ENCODE measurements at regions not wholly inside any gene's neighbourhood (a gene's known extent, or its start where the extent isn't known, plus 50 kb on each side); places are given as distances from the start of the nearest gene placed in this dataset.

- no peaks in the 10 kb centered on the region for H3K9me3 ChIP-seq (ENCODE audit: control insufficient read depth in 2 of 2, insufficient read depth in 1 of 2, low read length in 1 of 2)
- no peaks in the 10 kb centered on the region for H3K4me1 ChIP-seq (ENCODE audit: control insufficient read depth in 2 of 2, insufficient read depth in 2 of 2, low read length in 2 of 2)
- DNase-seq (ENCODE audit: low read depth in 6 of 9, low spot score in 9 of 9) = no peak
- 96% methylated on average over 1 of the region's 1 CpG for WGBS
- H3K27ac ChIP-seq (ENCODE audit: low read depth in 1 of 2, low read length in 1 of 2) = no peak overlapping the region
- H3K27me3 ChIP-seq (ENCODE audit: control insufficient read depth in 2 of 2, insufficient read depth in 1 of 2, low read length in 1 of 2) = no peaks in the 10 kb centered on the region
- H3K36me3 ChIP-seq (ENCODE audit: control insufficient read depth in 2 of 2, insufficient read depth in 2 of 2, low read length in 1 of 2) = no peaks in the 10 kb centered on the region
- H3K4me3 ChIP-seq (ENCODE audit: low read length in 2 of 2) = no peak overlapping the region
Observed at GRCh38 chrX:99033226-99033901, 1376.7 kb downstream of the PCDH19 start.

- Histone ChIP-seq H3K9me3 (ENCODE audit: control insufficient read depth in 2 of 2, insufficient read depth in 1 of 2, low read length in 1 of 2) (no peaks in the 10 kb centered on the region), H3K36me3 (ENCODE audit: control insufficient read depth in 2 of 2, insufficient read depth in 2 of 2, low read length in 1 of 2) (no peaks in the 10 kb centered on the region), H3K27ac (ENCODE audit: low read depth in 1 of 2, low read length in 1 of 2) (no peak overlapping the region), H3K4me3 (ENCODE audit: low read length in 2 of 2) (no peak overlapping the region), H3K4me1 (ENCODE audit: control insufficient read depth in 2 of 2, insufficient read depth in 2 of 2, low read length in 2 of 2) (no peaks in the 10 kb centered on the region), H3K27me3 (ENCODE audit: control insufficient read depth in 2 of 2, insufficient read depth in 1 of 2, low read length in 1 of 2) (no peaks in the 10 kb centered on the region)
- DNase-seq (ENCODE audit: low read depth in 6 of 9, low spot score in 9 of 9) = no peak
Observed at GRCh38 chrX:99010957-99011356, 1399.1 kb downstream of the PCDH19 start.

- WGBS = 39% methylated on average over 1 of the region's 1 CpG
- no peaks in the 10 kb centered on the region for H3K4me1 ChIP-seq (ENCODE audit: control insufficient read depth in 2 of 2, insufficient read depth in 2 of 2, low read length in 2 of 2)
Observed at GRCh38 chrX:99001286-99001685, 1408.8 kb downstream of the PCDH19 start.

GRCh38 chrX:98962996-98963395 is 1447.1 kb downstream of the PCDH19 start:
- Histone ChIP-seq H3K4me1 (ENCODE audit: control insufficient read depth in 2 of 2, insufficient read depth in 2 of 2, low read length in 2 of 2) (no peaks in the 10 kb centered on the region), H3K4me3 (ENCODE audit: low read length in 2 of 2) (no peak overlapping the region), H3K27me3 (ENCODE audit: control insufficient read depth in 2 of 2, insufficient read depth in 1 of 2, low read length in 1 of 2) (no peaks in the 10 kb centered on the region), H3K9me3 (ENCODE audit: control insufficient read depth in 2 of 2, insufficient read depth in 1 of 2, low read length in 1 of 2) (no peaks in the 10 kb centered on the region), H3K27ac (ENCODE audit: low read depth in 1 of 2, low read length in 1 of 2) (no peak overlapping the region), H3K36me3 (ENCODE audit: control insufficient read depth in 2 of 2, insufficient read depth in 2 of 2, low read length in 1 of 2) (no peaks in the 10 kb centered on the region)
- DNase-seq (ENCODE audit: low read depth in 6 of 9, low spot score in 9 of 9) = no peak
- 94% methylated on average over 2 of the region's 2 CpGs for WGBS

More at GRCh38 chrX:99001286-99001685, 1408.8 kb downstream of the PCDH19 start:
- no peaks in the 10 kb centered on the region for H3K36me3 ChIP-seq (ENCODE audit: control insufficient read depth in 2 of 2, insufficient read depth in 2 of 2, low read length in 1 of 2)
- H3K4me3 ChIP-seq (ENCODE audit: low read length in 2 of 2) = no peak overlapping the region
- H3K27ac ChIP-seq (ENCODE audit: low read depth in 1 of 2, low read length in 1 of 2) = no peak overlapping the region
- no peak for DNase-seq (ENCODE audit: low read depth in 6 of 9, low spot score in 9 of 9)
- no peaks in the 10 kb centered on the region for H3K27me3 ChIP-seq (ENCODE audit: control insufficient read depth in 2 of 2, insufficient read depth in 1 of 2, low read length in 1 of 2)
- peaks cover 0 to 8% of the 10 kb centered on the region in 2 donors for H3K9me3 ChIP-seq (ENCODE audit: control insufficient read depth in 2 of 2, insufficient read depth in 1 of 2, low read length in 1 of 2)

GRCh38 chrX:98956014-98956413 is 1454.1 kb downstream of the PCDH19 start:
- Histone ChIP-seq H3K4me3 (ENCODE audit: low read length in 2 of 2) (no peak overlapping the region), H3K9me3 (ENCODE audit: control insufficient read depth in 2 of 2, insufficient read depth in 1 of 2, low read length in 1 of 2) (peaks cover 0 to 6% of the 10 kb centered on the region in 2 donors), H3K27ac (ENCODE audit: low read depth in 1 of 2, low read length in 1 of 2) (no peak overlapping the region), H3K36me3 (ENCODE audit: control insufficient read depth in 2 of 2, insufficient read depth in 2 of 2, low read length in 1 of 2) (no peaks in the 10 kb centered on the region), H3K27me3 (ENCODE audit: control insufficient read depth in 2 of 2, insufficient read depth in 1 of 2, low read length in 1 of 2) (no peaks in the 10 kb centered on the region), H3K4me1 (ENCODE audit: control insufficient read depth in 2 of 2, insufficient read depth in 2 of 2, low read length in 2 of 2) (no peaks in the 10 kb centered on the region)
- no peak for DNase-seq (ENCODE audit: low read depth in 6 of 9, low spot score in 9 of 9)
- whole genome bisulfite sequencing = 63% methylated on average over 2 of the region's 2 CpGs

GRCh38 chrX:98939456-98939855 is 1470.6 kb downstream of the PCDH19 start:
- no peak for DNase-seq (ENCODE audit: low read depth in 6 of 9, low spot score in 9 of 9)
- WGBS = 63% methylated on average over 3 of the region's 3 CpGs
- no peak overlapping the region for H3K27ac ChIP-seq (ENCODE audit: low read depth in 1 of 2, low read length in 1 of 2)

GRCh38 chrX:98931216-98931615 is 1478.9 kb downstream of the PCDH19 start:
- Histone ChIP-seq H3K36me3 (ENCODE audit: control insufficient read depth in 2 of 2, insufficient read depth in 2 of 2, low read length in 1 of 2) (no peaks in the 10 kb centered on the region), H3K9me3 (ENCODE audit: control insufficient read depth in 2 of 2, insufficient read depth in 1 of 2, low read length in 1 of 2) (no peaks in the 10 kb centered on the region), H3K27me3 (ENCODE audit: control insufficient read depth in 2 of 2, insufficient read depth in 1 of 2, low read length in 1 of 2) (no peaks in the 10 kb centered on the region), H3K27ac (ENCODE audit: low read depth in 1 of 2, low read length in 1 of 2) (no peak overlapping the region), H3K4me3 (ENCODE audit: low read length in 2 of 2) (no peak overlapping the region), H3K4me1 (ENCODE audit: control insufficient read depth in 2 of 2, insufficient read depth in 2 of 2, low read length in 2 of 2) (no peaks in the 10 kb centered on the region)
- no peak for DNase-seq (ENCODE audit: low read depth in 6 of 9, low spot score in 9 of 9)
- WGBS = 58% methylated on average over 1 of the region's 1 CpG

More at GRCh38 chrX:98939456-98939855, 1470.6 kb downstream of the PCDH19 start:
- Histone ChIP-seq H3K36me3 (ENCODE audit: control insufficient read depth in 2 of 2, insufficient read depth in 2 of 2, low read length in 1 of 2) (no peaks in the 10 kb centered on the region), H3K4me3 (ENCODE audit: low read length in 2 of 2) (no peak overlapping the region), H3K27me3 (ENCODE audit: control insufficient read depth in 2 of 2, insufficient read depth in 1 of 2, low read length in 1 of 2) (no peaks in the 10 kb centered on the region), H3K4me1 (ENCODE audit: control insufficient read depth in 2 of 2, insufficient read depth in 2 of 2, low read length in 2 of 2) (no peaks in the 10 kb centered on the region), H3K9me3 (ENCODE audit: control insufficient read depth in 2 of 2, insufficient read depth in 1 of 2, low read length in 1 of 2) (no peaks in the 10 kb centered on the region)

GRCh38 chrX:98924511-98924910 is 1485.6 kb downstream of the PCDH19 start:
- DNase-seq (ENCODE audit: low read depth in 6 of 9, low spot score in 9 of 9) = no peak
- Histone ChIP-seq H3K27ac (ENCODE audit: low read depth in 1 of 2, low read length in 1 of 2) (no peak overlapping the region), H3K4me3 (ENCODE audit: low read length in 2 of 2) (no peak overlapping the region), H3K36me3 (ENCODE audit: control insufficient read depth in 2 of 2, insufficient read depth in 2 of 2, low read length in 1 of 2) (no peaks in the 10 kb centered on the region), H3K4me1 (ENCODE audit: control insufficient read depth in 2 of 2, insufficient read depth in 2 of 2, low read length in 2 of 2) (no peaks in the 10 kb centered on the region), H3K9me3 (ENCODE audit: control insufficient read depth in 2 of 2, insufficient read depth in 1 of 2, low read length in 1 of 2) (no peaks in the 10 kb centered on the region), H3K27me3 (ENCODE audit: control insufficient read depth in 2 of 2, insufficient read depth in 1 of 2, low read length in 1 of 2) (no peaks in the 10 kb centered on the region)
- 67% methylated on average over 3 of the region's 3 CpGs for WGBS

- H3K36me3 ChIP-seq (ENCODE audit: control insufficient read depth in 2 of 2, insufficient read depth in 2 of 2, low read length in 1 of 2) = no peaks in the 10 kb centered on the region
- 90% methylated on average over 1 of the region's 1 CpG for WGBS
- no peak for DNase-seq (ENCODE audit: low read depth in 6 of 9, low spot score in 9 of 9)
- no peak overlapping the region for H3K4me3 ChIP-seq (ENCODE audit: low read length in 2 of 2)
- no peaks in the 10 kb centered on the region for H3K4me1 ChIP-seq (ENCODE audit: control insufficient read depth in 2 of 2, insufficient read depth in 2 of 2, low read length in 2 of 2)
- no peaks in the 10 kb centered on the region for H3K9me3 ChIP-seq (ENCODE audit: control insufficient read depth in 2 of 2, insufficient read depth in 1 of 2, low read length in 1 of 2)
- no peak overlapping the region for H3K27ac ChIP-seq (ENCODE audit: low read depth in 1 of 2, low read length in 1 of 2)
- no peaks in the 10 kb centered on the region for H3K27me3 ChIP-seq (ENCODE audit: control insufficient read depth in 2 of 2, insufficient read depth in 1 of 2, low read length in 1 of 2)
Observed at GRCh38 chrX:98897191-98897590, 1512.9 kb downstream of the PCDH19 start.
